ENCODE measurements at regions not wholly inside any gene's neighbourhood (a gene's known extent, or its start where the extent isn't known, plus 50 kb on each side); places are given as distances from the start of the nearest gene placed in this dataset.

DNA sequence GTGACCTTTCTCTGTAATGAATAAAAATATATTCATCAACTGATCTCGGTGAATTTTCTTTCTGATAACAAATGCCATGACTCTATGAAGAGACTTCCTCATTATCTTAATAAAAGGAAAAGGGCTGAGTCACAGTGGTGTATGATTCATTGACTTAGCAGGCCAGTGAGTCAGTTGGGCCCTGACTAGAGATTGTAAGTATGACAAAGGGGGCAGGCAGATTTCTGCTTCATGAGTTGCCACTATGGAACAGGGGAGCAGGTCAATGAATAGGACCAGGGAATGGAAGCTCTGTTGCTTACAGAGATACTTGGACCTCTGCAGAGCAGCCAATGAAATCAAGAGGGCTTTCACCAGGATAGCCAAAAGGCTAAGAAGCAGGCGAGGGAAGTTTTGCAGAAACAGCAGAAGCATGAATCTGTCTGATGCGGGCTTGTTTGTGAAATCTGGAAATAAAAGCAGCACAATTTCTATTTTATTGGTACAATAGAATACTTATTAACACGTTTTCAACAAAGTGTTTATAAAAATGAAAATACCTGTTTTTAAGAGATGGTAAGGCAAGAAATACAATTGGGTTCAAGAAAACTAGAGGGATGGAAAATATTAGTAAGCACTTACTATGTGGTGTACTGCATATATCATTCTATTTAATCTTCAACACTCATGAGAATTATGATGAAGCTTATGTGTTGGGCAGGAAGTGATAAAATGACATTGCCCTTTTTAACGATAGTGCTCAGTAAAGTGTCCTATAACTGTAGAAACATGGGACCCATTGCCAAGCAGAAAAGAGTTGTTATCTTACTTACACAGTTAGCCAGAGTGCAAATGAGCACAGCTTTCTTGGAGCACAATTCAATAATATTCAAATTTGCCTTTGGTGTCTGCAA is 169.8 kb upstream of the MYRIP start:
- Histone ChIP-seq H3K79me2 (replicated peaks; ENCODE audit: insufficient read depth) (no peaks in the 10 kb centered on the region), H3K4me1 (ENCODE audit: insufficient read depth) (peaks cover 6% of the 10 kb centered on the region; the same call in 1 of the 2 replicates), H3K4me3 (no peak overlapping the region), H3K27ac (ENCODE audit: low read depth) (no peak overlapping the region), H3K9me2 (ENCODE audit: insufficient read depth) (no peaks in the 10 kb centered on the region), H3K36me3 (ENCODE audit: insufficient read depth) (no peaks in the 10 kb centered on the region), H3F3A (replicated peaks; ENCODE audit: low read depth) (no peaks in the 10 kb centered on the region), H4K20me1 (replicated peaks; ENCODE audit: insufficient read depth) (no peaks in the 10 kb centered on the region), H2AFZ (peak overlapping the region; percentile 45; the same call in 1 of the 2 replicates), H3K4me2 (no peak overlapping the region), H3K27me3 (ENCODE audit: insufficient read depth) (no peaks in the 10 kb centered on the region)
- Mint-ChIP-seq H3K4me3 (no peak overlapping the region), H3K27ac (peak overlapping the region; percentile 85), H3K9me3 (no peaks in the 10 kb centered on the region), H3K4me1 (peaks cover 9% of the 10 kb centered on the region; the same call in 2 of the 3 replicates), H3K36me3 (ENCODE audit: low read depth) (no peaks in the 10 kb centered on the region), H3K27me3 (ENCODE audit: insufficient read depth, low read depth, poor library complexity) (no peaks in the 10 kb centered on the region)
- ATAC-seq (peak; percentile 51), DNase-seq (ENCODE audit: low spot score) (peak; percentile 33)
- TF ChIP-seq ZNF114 (CRISPR knock-in tag; IDR thresholded peaks at IDR 0.05) (no peak), EZH2phosphoT487 (IDR thresholded peaks at IDR 0.05; ENCODE audit: unreplicated experiment) (no peak), ZNF331 (CRISPR knock-in tag; IDR thresholded peaks at IDR 0.05; ENCODE audit: low read depth) (no peak), POLR2AphosphoS5 (IDR thresholded peaks at IDR 0.05; ENCODE audit: low read depth) (no peak), JUNB (IDR thresholded peaks at IDR 0.05; ENCODE audit: unreplicated experiment) (no peak), STAT1 (IDR thresholded peaks at IDR 0.05; ENCODE audit: unreplicated experiment) (no peak), EZH2 (IDR thresholded peaks at IDR 0.05; ENCODE audit: low read depth, unreplicated experiment) (no peak), NANOG (IDR thresholded peaks at IDR 0.05; ENCODE audit: borderline replicate concordance) (no peak), CREB1 (CRISPR knock-in tag; IDR thresholded peaks at IDR 0.05; ENCODE audit: low read depth) (no peak)
- TF ChIP-seq, protein P1, sequence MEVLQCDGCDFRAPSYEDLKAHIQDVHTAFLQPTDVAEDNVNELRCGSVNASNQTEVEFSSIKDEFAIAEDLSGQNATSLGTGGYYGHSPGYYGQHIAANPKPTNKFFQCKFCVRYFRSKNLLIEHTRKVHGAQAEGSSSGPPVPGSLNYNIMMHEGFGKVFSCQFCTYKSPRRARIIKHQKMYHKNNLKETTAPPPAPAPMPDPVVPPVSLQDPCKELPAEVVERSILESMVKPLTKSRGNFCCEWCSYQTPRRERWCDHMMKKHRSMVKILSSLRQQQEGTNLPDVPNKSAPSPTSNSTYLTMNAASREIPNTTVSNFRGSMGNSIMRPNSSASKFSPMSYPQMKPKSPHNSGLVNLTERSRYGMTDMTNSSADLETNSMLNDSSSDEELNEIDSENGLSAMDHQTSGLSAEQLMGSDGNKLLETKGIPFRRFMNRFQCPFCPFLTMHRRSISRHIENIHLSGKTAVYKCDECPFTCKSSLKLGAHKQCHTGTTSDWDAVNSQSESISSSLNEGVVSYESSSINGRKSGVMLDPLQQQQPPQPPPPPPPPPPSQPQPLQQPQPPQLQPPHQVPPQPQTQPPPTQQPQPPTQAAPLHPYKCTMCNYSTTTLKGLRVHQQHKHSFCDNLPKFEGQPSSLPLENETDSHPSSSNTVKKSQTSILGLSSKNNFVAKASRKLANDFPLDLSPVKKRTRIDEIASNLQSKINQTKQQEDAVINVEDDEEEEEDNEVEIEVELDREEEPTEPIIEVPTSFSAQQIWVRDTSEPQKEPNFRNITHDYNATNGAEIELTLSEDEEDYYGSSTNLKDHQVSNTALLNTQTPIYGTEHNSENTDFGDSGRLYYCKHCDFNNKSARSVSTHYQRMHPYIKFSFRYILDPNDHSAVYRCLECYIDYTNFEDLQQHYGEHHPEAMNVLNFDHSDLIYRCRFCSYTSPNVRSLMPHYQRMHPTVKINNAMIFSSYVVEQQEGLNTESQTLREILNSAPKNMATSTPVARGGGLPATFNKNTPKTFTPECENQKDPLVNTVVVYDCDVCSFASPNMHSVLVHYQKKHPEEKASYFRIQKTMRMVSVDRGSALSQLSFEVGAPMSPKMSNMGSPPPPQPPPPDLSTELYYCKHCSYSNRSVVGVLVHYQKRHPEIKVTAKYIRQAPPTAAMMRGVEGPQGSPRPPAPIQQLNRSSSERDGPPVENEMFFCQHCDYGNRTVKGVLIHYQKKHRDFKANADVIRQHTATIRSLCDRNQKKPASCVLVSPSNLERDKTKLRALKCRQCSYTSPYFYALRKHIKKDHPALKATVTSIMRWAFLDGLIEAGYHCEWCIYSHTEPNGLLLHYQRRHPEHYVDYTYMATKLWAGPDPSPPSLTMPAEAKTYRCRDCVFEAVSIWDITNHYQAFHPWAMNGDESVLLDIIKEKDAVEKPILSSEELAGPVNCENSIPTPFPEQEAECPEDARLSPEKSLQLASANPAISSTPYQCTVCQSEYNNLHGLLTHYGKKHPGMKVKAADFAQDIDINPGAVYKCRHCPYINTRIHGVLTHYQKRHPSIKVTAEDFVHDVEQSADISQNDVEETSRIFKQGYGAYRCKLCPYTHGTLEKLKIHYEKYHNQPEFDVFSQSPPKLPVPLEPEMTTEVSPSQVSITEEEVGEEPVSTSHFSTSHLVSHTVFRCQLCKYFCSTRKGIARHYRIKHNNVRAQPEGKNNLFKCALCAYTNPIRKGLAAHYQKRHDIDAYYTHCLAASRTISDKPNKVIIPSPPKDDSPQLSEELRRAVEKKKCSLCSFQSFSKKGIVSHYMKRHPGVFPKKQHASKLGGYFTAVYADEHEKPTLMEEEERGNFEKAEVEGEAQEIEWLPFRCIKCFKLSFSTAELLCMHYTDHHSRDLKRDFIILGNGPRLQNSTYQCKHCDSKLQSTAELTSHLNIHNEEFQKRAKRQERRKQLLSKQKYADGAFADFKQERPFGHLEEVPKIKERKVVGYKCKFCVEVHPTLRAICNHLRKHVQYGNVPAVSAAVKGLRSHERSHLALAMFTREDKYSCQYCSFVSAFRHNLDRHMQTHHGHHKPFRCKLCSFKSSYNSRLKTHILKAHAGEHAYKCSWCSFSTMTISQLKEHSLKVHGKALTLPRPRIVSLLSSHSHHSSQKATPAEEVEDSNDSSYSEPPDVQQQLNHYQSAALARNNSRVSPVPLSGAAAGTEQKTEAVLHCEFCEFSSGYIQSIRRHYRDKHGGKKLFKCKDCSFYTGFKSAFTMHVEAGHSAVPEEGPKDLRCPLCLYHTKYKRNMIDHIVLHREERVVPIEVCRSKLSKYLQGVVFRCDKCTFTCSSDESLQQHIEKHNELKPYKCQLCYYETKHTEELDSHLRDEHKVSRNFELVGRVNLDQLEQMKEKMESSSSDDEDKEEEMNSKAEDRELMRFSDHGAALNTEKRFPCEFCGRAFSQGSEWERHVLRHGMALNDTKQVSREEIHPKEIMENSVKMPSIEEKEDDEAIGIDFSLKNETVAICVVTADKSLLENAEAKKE (CRISPR knock-in tag; IDR thresholded peaks at IDR 0.05), result no peak
- TF ChIP-seq, protein P2, sequence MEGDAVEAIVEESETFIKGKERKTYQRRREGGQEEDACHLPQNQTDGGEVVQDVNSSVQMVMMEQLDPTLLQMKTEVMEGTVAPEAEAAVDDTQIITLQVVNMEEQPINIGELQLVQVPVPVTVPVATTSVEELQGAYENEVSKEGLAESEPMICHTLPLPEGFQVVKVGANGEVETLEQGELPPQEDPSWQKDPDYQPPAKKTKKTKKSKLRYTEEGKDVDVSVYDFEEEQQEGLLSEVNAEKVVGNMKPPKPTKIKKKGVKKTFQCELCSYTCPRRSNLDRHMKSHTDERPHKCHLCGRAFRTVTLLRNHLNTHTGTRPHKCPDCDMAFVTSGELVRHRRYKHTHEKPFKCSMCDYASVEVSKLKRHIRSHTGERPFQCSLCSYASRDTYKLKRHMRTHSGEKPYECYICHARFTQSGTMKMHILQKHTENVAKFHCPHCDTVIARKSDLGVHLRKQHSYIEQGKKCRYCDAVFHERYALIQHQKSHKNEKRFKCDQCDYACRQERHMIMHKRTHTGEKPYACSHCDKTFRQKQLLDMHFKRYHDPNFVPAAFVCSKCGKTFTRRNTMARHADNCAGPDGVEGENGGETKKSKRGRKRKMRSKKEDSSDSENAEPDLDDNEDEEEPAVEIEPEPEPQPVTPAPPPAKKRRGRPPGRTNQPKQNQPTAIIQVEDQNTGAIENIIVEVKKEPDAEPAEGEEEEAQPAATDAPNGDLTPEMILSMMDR (conservative IDR thresholded peaks at IDR 0.05; ENCODE audit: low read depth in 2 of 2), result no peak
- TF ChIP-seq, protein P3, sequence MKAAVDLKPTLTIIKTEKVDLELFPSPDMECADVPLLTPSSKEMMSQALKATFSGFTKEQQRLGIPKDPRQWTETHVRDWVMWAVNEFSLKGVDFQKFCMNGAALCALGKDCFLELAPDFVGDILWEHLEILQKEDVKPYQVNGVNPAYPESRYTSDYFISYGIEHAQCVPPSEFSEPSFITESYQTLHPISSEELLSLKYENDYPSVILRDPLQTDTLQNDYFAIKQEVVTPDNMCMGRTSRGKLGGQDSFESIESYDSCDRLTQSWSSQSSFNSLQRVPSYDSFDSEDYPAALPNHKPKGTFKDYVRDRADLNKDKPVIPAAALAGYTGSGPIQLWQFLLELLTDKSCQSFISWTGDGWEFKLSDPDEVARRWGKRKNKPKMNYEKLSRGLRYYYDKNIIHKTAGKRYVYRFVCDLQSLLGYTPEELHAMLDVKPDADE (IDR thresholded peaks at IDR 0.05), result no peak
- TF ChIP-seq, protein P4, sequence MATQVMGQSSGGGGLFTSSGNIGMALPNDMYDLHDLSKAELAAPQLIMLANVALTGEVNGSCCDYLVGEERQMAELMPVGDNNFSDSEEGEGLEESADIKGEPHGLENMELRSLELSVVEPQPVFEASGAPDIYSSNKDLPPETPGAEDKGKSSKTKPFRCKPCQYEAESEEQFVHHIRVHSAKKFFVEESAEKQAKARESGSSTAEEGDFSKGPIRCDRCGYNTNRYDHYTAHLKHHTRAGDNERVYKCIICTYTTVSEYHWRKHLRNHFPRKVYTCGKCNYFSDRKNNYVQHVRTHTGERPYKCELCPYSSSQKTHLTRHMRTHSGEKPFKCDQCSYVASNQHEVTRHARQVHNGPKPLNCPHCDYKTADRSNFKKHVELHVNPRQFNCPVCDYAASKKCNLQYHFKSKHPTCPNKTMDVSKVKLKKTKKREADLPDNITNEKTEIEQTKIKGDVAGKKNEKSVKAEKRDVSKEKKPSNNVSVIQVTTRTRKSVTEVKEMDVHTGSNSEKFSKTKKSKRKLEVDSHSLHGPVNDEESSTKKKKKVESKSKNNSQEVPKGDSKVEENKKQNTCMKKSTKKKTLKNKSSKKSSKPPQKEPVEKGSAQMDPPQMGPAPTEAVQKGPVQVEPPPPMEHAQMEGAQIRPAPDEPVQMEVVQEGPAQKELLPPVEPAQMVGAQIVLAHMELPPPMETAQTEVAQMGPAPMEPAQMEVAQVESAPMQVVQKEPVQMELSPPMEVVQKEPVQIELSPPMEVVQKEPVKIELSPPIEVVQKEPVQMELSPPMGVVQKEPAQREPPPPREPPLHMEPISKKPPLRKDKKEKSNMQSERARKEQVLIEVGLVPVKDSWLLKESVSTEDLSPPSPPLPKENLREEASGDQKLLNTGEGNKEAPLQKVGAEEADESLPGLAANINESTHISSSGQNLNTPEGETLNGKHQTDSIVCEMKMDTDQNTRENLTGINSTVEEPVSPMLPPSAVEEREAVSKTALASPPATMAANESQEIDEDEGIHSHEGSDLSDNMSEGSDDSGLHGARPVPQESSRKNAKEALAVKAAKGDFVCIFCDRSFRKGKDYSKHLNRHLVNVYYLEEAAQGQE (IDR thresholded peaks at IDR 0.05; ENCODE audit: unreplicated experiment), result no peak

All from GM23338 (cell line).